ENCODE measurements at regions not wholly inside any gene's neighbourhood (a gene's known extent, or its start where the extent isn't known, plus 50 kb on each side); places are given as distances from the start of the nearest gene placed in this dataset.
"Not testable (repeated sequence)": the region's sequence is repeated elsewhere in the genome, so short reads cannot be mapped to it uniquely, and the experiment has no call there.

- no peak for DNase-seq (ENCODE audit: low read depth)
Observed at GRCh38 chr5:62886603-62887315, 308.1 kb downstream of the LRRC70 start.

DNA sequence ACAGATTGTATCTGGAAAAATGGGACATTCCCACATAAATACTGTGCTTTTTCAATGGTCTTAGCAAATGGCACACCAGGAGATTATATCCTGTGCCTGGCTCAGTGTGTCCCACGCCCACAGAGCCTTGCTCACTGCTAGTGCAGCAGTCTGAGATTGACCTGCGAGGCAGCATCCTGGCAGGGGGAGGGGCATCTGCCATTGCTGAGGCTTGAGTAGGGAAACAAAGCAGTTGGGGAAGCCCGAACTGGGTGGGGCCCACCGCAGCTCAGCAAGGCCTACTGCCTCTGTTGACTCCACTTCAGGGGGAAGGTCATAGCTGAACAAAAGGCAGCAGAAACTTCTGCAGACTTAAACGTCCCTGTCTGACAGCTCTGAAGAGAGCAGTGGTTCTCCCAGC lies 258.7 kb downstream of the LRRC70 start:
- not testable (repeated sequence) for DNase-seq (ENCODE audit: low read depth)

GRCh38 chr5:62829604-62829986 lies 251.0 kb downstream of the LRRC70 start:
- no peak for DNase-seq (ENCODE audit: low read depth)

DNA sequence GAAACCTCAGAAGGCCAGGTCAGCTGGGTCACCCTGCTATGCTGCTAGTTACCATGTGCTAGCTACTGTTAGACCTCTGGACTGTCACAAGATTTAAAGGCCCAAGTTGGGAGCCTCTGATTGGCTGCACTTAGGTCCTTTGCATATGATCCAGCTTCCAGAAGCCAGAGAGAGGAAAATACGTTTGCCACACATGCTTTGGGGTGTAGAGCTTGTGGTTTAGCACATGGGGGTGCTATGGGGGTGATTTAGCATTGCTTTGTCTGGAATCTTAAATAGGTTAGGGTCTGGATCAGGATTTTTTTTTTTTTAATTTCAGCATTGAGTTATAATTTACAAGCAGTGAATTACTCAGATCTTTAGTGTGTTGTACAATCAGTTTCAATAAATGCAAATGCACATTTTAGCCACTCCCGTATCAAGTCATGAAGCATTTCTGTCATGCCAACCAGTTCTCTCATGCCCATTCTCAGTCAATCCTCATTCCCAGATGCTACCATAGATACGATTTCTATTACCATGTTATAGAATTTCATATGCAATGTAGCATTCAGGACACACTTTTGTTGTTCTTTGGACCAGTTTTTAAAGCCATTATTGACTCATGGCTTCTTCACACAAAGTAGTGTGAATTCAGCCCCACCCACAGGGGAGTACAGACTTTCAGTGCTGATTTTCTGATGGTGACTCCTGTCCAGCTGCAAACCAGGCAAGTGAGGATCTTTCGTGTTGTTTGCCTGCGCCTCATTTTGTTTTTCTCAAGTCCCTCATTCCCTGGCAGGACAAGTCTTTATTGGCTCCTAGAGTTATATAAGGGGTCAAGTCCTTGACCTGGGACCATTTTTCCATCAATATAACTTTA lies 250.4 kb downstream of the LRRC70 start:
- DNase-seq (ENCODE audit: low read depth) = no peak

DNA sequence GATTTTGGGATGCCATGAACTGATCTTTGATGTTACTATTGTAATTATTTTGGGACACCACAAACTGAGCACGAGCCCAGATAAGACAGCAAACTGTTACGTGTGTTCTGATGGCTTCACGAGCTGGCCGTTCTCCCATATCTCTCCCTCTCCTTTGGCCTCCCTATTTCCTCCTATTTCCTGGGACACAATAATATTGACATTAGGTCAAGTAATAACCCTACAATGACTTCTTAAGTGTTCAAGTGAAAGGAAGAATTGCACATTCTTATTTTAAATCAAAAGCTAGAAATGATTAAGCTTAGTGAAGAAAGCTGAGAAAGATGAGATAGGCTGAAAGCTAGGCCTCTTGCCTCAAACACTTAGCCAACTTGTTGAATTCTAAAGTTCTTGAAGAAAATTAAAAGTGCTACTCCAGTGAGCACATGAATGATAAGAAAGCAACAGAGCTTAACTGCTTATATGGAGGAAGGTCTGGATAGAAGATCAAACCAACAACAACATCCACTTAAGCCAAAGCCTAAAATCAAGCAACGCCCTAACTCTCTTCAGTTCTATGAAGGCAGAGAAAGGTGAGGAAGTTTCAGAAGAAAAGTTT lies 247.1 kb downstream of the LRRC70 start:
- no peak for DNase-seq (ENCODE audit: low read depth)

DNA sequence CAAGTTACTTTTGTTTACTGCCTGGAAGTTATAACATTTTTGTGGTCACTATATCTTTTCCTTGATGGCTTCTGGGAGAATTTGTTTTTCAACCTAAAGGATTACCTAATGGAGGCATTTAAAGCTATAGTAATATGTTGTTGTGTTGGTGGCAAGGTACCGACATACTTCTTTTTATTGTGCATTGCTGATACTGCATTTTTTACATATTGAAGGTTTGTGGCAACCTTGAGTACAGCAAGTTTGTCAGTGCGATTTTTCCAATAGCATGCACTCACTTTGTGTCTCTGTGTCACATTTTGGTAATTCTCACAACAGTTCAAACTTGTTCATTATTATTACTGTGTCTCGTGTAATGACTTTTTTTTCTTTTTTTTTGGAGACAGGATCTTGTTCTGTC lies 246.3 kb downstream of the LRRC70 start:
- DNase-seq (ENCODE audit: low read depth) = no peak

DNA sequence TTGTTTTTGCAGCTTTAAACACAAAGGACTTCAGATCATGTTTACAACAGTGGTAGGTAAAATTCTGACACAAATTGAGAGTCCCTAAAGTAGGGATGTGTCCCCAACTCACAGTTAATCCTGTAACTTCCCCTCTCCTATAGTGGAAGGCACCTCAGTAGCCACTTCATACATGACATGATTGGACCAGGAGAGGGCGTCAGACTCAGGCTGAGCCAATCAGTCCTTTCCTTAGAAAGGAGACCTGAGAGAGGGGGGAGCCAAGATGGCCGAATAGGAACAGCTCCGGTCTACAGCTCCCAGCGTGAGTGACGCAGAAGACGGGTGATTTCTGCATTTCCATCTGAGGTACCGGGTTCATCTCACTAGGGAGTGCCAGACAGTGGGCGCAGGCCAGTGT lies 238.4 kb downstream of the LRRC70 start:
- DNase-seq (ENCODE audit: low read depth) = not testable (repeated sequence)

DNA sequence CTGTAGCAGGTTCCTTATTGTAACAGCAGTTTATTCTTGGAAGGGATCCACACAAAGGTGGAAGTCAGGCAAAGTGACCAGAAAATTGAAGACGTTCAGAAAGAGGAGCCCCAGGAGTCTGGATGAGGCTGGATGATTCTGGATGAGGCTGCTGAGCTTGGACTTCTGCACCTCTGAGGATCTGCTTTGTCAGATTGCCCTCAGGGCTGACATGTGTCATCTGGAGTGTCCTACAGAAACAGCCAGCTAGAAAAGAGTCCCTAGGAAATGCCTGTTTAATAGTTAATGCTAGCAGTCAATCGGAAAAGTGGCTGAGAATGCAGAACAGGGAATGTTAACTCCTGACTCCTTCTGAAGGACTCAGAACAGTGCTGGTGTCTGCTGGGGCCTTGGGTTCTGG lies 236.4 kb downstream of the LRRC70 start:
- no peak for DNase-seq (ENCODE audit: low read depth)

DNA sequence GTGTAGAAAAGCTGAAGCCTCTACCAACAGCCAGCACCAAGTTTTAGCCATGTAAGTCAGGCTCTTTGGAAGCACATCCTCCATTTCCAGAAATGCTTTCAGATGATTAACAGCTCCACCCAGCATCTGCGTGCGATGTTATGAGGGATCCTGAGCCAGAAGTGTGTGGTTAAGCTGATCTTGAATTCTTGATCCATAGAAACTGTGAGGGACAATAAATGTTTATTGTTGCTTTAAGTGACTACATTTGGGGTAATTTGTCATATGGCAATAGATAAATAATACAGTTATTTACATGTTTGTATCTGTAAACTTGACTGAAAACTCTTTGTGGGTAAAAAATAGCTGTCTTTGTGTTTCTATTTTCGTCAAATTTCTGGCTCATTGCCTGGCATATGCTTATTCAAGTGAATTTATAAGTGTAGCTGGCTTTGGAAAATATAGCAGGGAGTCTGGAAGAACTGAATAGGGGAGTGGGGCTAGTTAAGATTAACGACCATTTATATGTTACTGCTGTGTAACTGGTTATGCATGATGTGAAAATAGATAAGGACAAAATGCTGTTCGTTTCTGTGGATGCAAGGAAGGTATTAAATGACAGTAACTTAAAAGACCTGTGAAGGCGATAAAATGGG lies 234.1 kb downstream of the LRRC70 start:
- DNase-seq (ENCODE audit: low read depth) = no peak

- not testable (repeated sequence) for DNase-seq (ENCODE audit: low read depth)
Observed at GRCh38 chr5:62804819-62805218, 226.2 kb downstream of the LRRC70 start.

- DNase-seq (ENCODE audit: low read depth) = no peak
Observed at GRCh38 chr5:62795926-62796325, 217.3 kb downstream of the LRRC70 start.

GRCh38 chr5:62794456-62794855 lies 215.8 kb downstream of the LRRC70 start:
- DNase-seq (ENCODE audit: low read depth) = no peak

- peak; percentile 33 for DNase-seq (ENCODE audit: low read depth)
Observed at GRCh38 chr5:62791059-62791458, 212.4 kb downstream of the LRRC70 start.

DNA sequence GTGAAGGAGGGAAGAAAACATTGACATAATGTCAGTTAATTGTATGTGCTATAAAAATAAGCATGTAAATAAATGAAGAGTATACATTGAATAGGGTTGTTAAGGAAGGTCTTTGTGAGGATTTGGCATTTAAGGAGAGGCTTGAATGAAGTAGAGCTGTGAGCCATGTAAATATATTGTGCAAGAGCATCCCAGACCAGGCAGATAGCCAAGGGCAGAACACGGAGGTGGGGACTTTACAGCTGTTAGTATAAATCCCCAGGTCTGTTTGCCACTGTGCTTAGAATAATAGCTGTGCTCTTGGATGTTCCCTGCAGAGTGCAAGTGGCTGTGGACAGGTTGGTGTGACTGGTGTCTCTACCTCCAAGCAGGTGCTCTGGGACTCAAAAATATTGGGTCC lies 211.7 kb downstream of the LRRC70 start:
- DNase-seq (ENCODE audit: low read depth) = no peak

- no peak for DNase-seq (ENCODE audit: low read depth)
Observed at GRCh38 chr5:62786099-62786498, 207.5 kb downstream of the LRRC70 start.

GRCh38 chr5:62785588-62785987 lies 207.0 kb downstream of the LRRC70 start:
- DNase-seq (ENCODE audit: low read depth) = no peak

- no peak for DNase-seq (ENCODE audit: low read depth)
Observed at GRCh38 chr5:62783374-62784057, 204.9 kb downstream of the LRRC70 start.

DNA sequence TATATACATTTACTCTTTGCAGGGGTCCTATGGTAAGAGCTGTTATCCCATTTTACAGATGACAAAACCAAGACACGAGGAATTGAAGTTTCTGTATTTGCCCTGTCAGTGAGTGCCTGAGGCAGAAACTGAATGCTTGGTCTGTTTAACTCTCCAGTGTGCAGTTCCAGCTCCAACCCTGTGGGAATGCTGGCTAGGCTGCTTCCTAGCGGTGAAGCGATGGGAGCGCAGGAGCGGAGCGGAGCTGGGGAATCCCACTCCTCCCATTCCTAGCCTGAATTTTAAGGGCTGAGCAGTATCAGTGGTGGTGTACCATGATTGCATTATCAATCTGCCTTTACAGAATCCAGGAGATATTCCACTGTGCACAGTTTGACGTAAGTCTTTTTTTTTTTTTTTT lies 202.3 kb downstream of the LRRC70 start:
- DNase-seq (ENCODE audit: low read depth) = peak; percentile 3

DNA sequence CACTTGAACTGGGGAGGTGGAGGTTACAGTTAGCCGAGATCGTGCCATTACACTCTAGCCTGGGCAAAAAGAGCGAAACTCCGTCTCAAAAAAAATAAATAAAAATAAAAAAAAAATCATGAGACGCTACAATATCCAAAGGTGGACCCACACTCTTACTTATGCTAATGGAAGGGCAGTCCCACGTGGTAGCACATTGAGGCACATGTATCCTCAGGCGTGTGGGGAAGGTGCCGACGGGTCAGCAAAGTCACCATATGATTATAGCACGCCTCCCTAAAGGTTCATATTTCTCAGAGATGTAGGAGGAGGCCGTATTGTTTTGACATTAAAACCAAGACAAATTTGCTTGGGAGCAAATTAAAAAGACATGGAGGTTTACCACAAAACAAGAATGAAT lies 201.6 kb downstream of the LRRC70 start:
- DNase-seq (ENCODE audit: low read depth) = no peak

GRCh38 chr5:62779010-62779422 lies 200.4 kb downstream of the LRRC70 start:
- peak; percentile 77 for DNase-seq (ENCODE audit: low read depth)

GRCh38 chr5:62778316-62779009 lies 199.8 kb downstream of the LRRC70 start:
- no peak for DNase-seq (ENCODE audit: low read depth)

Data from ELR (cell line).